NCI-H510A (cell line): ENCODE measurements at regions not wholly inside any gene's neighbourhood (a gene's known extent, or its start where the extent isn't known, plus 50 kb on each side); places are given as distances from the start of the nearest gene placed in this dataset.
"Not testable (repeated sequence)": the region's sequence is repeated elsewhere in the genome, so short reads cannot be mapped to it uniquely, and the experiment has no call there.

Source experiments
- DNase-seq: peaks from one replicate; lab custom pipeline; 2025; lab: John Stamatoyannopoulos, UW

GRCh38 chr6:169862043-169862891 lies 110.8 kb downstream of the ERMARD start:
- DNase-seq = no peak

GRCh38 chr6:169861431-169862042 lies 110.1 kb downstream of the ERMARD start:
- DNase-seq = no peak

GRCh38 chr6:169859978-169860703 lies 108.7 kb downstream of the ERMARD start:
- DNase-seq = no peak

- no peak for DNase-seq
These were observed 108.1 kb downstream of the ERMARD start for GRCh38 chr6:169859401-169859977.

GRCh38 chr6:169858935-169859351 lies 107.5 kb downstream of the ERMARD start:
- no peak for DNase-seq

- DNase-seq = no peak
These were observed 107.0 kb downstream of the ERMARD start for GRCh38 chr6:169858293-169858934.

- DNase-seq = no peak
These were observed 106.2 kb downstream of the ERMARD start for GRCh38 chr6:169857343-169858292.

GRCh38 chr6:169856442-169857342 lies 105.3 kb downstream of the ERMARD start:
- not testable (repeated sequence) for DNase-seq

- no peak for DNase-seq
These were observed 103.4 kb downstream of the ERMARD start for GRCh38 chr6:169854813-169855212.

- no peak for DNase-seq
These were observed 102.8 kb downstream of the ERMARD start for GRCh38 chr6:169854083-169854725.

GRCh38 chr6:169853196-169854082 lies 102.0 kb downstream of the ERMARD start:
- DNase-seq = no peak

GRCh38 chr6:169852504-169853195 lies 101.2 kb downstream of the ERMARD start:
- no peak for DNase-seq

- DNase-seq = no peak
These were observed 100.5 kb downstream of the ERMARD start for GRCh38 chr6:169851641-169852503.

- no peak for DNase-seq
These were observed 99.3 kb downstream of the ERMARD start for GRCh38 chr6:169850746-169851145.

- DNase-seq = no peak
These were observed 98.7 kb downstream of the ERMARD start for GRCh38 chr6:169850154-169850553.

- no peak for DNase-seq
These were observed 98.0 kb downstream of the ERMARD start for GRCh38 chr6:169849396-169849795.

GRCh38 chr6:169848946-169849345 lies 97.5 kb downstream of the ERMARD start:
- no peak for DNase-seq
